ENCODE measurements at regions not wholly inside any gene's neighbourhood (a gene's known extent, or its start where the extent isn't known, plus 50 kb on each side); places are given as distances from the start of the nearest gene placed in this dataset.

DNA sequence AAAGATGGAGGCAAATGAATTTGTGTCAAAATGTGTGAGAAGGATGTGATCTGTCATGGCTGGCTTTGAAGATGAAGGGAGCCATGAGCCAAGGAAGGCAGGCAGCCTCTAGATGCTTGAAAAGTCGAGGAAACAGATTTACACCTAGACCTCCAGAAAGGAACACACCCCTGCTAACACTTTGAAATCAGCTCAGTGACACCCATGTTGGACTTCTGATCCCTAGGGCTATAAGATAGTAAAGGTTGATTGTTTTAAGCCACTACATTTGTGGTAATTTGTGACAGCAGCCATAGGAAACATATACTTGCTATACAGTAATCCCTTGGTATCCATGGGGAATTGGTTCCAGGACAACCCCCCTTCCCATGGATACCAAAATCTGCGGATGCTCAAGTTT lies 80.5 kb upstream of the DYRK2 start:
- Histone ChIP-seq H3K9me3 (peaks cover 0 to 18% (median 11%) of the 10 kb centered on the region in 4 donors), H3K4me3 (no peak overlapping the region), H3K4me1 (no peaks in the 10 kb centered on the region), H3K27me3 (no peaks in the 10 kb centered on the region), H3K36me3 (no peaks in the 10 kb centered on the region), H3K27ac (no peak overlapping the region)
- intact Hi-C loops (cut with DNase I; ENCODE audit: low total_unique reads), result no loop called here
- TF ChIP-seq EP300 (IDR thresholded peaks at IDR 0.05), result no peak
- no peak for TF ChIP-seq POLR2AphosphoS5 (IDR thresholded peaks at IDR 0.05)
- TF ChIP-seq POLR2A (IDR thresholded peaks at IDR 0.05), result no peak
- TF ChIP-seq, protein P1, sequence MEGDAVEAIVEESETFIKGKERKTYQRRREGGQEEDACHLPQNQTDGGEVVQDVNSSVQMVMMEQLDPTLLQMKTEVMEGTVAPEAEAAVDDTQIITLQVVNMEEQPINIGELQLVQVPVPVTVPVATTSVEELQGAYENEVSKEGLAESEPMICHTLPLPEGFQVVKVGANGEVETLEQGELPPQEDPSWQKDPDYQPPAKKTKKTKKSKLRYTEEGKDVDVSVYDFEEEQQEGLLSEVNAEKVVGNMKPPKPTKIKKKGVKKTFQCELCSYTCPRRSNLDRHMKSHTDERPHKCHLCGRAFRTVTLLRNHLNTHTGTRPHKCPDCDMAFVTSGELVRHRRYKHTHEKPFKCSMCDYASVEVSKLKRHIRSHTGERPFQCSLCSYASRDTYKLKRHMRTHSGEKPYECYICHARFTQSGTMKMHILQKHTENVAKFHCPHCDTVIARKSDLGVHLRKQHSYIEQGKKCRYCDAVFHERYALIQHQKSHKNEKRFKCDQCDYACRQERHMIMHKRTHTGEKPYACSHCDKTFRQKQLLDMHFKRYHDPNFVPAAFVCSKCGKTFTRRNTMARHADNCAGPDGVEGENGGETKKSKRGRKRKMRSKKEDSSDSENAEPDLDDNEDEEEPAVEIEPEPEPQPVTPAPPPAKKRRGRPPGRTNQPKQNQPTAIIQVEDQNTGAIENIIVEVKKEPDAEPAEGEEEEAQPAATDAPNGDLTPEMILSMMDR (IDR thresholded peaks at IDR 0.05), result no peak
- DNase-seq, result no peak
- WGBS, 5 donors, result 78 to 85% (median 81%) methylated on average over 2 of the region's 2 CpGs

DNA sequence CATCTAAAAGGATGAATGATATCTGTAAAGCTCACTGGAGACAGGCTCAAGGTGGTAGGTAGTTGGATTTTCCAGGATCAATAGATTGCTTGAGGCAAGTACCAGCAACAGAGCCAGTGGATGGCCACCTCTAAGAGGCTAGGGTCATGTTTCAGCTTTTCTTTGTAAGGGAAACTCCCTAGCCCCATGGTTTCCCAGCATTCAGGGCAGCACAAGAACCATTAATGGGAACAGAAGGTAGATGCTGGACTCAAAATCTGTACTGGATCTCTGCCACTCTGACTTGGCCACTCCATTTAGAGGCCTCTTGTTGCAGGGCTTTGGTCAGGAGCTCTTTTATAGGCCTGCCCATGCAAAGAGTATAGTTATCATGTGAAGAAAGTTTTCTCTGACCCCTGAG lies 76.1 kb upstream of the DYRK2 start:
- Histone ChIP-seq H3K4me3 (no peak overlapping the region), H3K27me3 (no peaks in the 10 kb centered on the region), H3K4me1 (no peaks in the 10 kb centered on the region), H3K27ac (no peak overlapping the region), H3K36me3 (no peaks in the 10 kb centered on the region), H3K9me3 (no peaks in the 10 kb centered on the region)
- intact Hi-C loops (cut with DNase I; ENCODE audit: low total_unique reads), result no loop called here
- no peak for TF ChIP-seq EP300 (IDR thresholded peaks at IDR 0.05)
- TF ChIP-seq POLR2AphosphoS5 (IDR thresholded peaks at IDR 0.05), result no peak
- no peak for TF ChIP-seq POLR2A (IDR thresholded peaks at IDR 0.05)
- TF ChIP-seq, protein P1 (IDR thresholded peaks at IDR 0.05), result no peak
- DNase-seq, result no peak

DNA sequence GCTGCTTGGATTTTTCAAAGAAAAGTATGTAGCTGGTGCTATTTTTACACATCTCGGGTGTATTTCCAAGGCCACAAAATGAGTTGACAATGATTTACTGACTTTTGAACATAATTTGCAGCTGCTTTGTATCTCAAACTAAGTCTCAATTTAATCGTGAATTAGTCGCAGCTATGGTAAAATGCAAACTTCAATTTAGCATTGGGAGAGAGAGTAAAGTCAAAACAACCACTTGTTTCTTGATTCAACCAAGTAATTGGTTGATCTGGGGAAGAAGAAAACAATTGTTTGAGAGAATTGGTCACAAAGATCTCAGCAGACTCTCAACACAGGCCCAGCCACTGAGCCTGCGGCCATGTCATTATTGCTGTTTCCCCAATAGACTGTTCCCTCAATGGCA lies 75.0 kb upstream of the DYRK2 start:
- 88 to 96% (median 91%) methylated on average over 4 of the region's 4 CpGs for WGBS, 5 donors
- Histone ChIP-seq H3K9me3 (no peaks in the 10 kb centered on the region), H3K4me1 (no peaks in the 10 kb centered on the region), H3K27me3 (no peaks in the 10 kb centered on the region), H3K4me3 (no peak overlapping the region), H3K36me3 (no peaks in the 10 kb centered on the region), H3K27ac (no peak overlapping the region)
- intact Hi-C loops (cut with DNase I; ENCODE audit: low total_unique reads), result no loop called here
- DNase-seq, result no peak
- TF ChIP-seq EP300 (IDR thresholded peaks at IDR 0.05), result no peak
- TF ChIP-seq, protein P1 (IDR thresholded peaks at IDR 0.05), result no peak
- no peak for TF ChIP-seq POLR2AphosphoS5 (IDR thresholded peaks at IDR 0.05)
- TF ChIP-seq POLR2A (IDR thresholded peaks at IDR 0.05), result no peak

DNA sequence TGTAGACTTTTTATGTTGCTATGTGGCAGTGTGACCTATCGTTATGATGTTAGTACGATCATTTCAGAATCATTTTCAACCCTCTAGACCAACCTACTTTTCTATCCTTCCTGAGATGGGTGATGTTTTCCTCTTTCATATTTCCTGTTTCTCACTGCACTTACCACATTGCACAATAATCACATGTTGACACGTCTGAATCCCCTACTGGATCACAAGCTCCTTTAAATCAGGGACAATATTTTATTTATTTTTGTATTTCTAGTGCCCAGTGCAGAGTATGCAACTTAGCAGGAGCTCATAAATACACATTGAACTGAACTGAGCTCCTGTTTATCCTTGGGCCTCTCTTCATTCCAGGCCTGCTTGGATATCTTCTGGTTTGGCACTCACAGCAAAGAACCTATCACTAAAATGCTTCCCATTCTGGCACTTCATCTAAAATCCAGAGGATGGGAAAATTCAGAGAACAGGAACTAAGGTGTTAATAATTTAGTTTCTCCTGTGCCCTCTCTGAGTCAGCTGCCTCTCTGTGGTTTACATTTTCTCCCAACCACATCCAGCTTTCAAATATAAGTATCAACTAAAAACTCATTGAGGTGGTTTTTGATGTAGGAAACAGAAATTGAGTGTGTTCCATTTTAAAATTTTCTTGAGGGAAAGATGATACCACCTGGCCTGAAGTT lies 69.4 kb upstream of the DYRK2 start:
- whole genome bisulfite sequencing, 5 donors, result 68 to 74% (median 72%) methylated on average over 3 of the region's 3 CpGs
- no peaks in the 10 kb centered on the region for H3K9me3 ChIP-seq
- no peaks in the 10 kb centered on the region for H3K27me3 ChIP-seq
- no peak overlapping the region for H3K4me3 ChIP-seq
- no peaks in the 10 kb centered on the region for H3K36me3 ChIP-seq
- H3K4me1 ChIP-seq, result peaks cover 0 to 4% (median 0%) of the 10 kb centered on the region in 4 donors
- TF ChIP-seq, protein P1 (IDR thresholded peaks at IDR 0.05), result no peak
- TF ChIP-seq EP300 (IDR thresholded peaks at IDR 0.05) (no peak), POLR2A (IDR thresholded peaks at IDR 0.05) (no peak), POLR2AphosphoS5 (IDR thresholded peaks at IDR 0.05) (no peak)
- no peak overlapping the region for H3K27ac ChIP-seq
- intact Hi-C loops (cut with DNase I; ENCODE audit: low total_unique reads), result no loop called here
- DNase-seq, result no peak

All from stomach (tissue), 8 donors.